ENCODE measurements at regions not wholly inside any gene's neighbourhood (a gene's known extent, or its start where the extent isn't known, plus 50 kb on each side); places are given as distances from the start of the nearest gene placed in this dataset.

GRCh38 chr18:22856870-22857269, 76.3 kb upstream of the RBBP8 start:
- no peak for DNase-seq (ENCODE audit: low read depth)

GRCh38 chr18:22858121-22858520, 75.0 kb upstream of the RBBP8 start:
- no peak for DNase-seq (ENCODE audit: low read depth)

- DNase-seq (ENCODE audit: low read depth): no peak
These were observed 72.3 kb upstream of the RBBP8 start for GRCh38 chr18:22860807-22861206.

- no peak for DNase-seq (ENCODE audit: low read depth)
These were observed 67.6 kb upstream of the RBBP8 start for GRCh38 chr18:22865354-22866116.

GRCh38 chr18:22868831-22869230, 64.3 kb upstream of the RBBP8 start:
- no peak for DNase-seq (ENCODE audit: low read depth)

GRCh38 chr18:22871809-22872525, 61.2 kb upstream of the RBBP8 start:
- peak; percentile 32 for DNase-seq (ENCODE audit: low read depth)

GRCh38 chr18:22872900-22873537, 60.1 kb upstream of the RBBP8 start:
- peak; percentile 44 for DNase-seq (ENCODE audit: low read depth)

- no peak for DNase-seq (ENCODE audit: low read depth)
These were observed 53.8 kb upstream of the RBBP8 start for GRCh38 chr18:22879293-22879692.

GRCh38 chr18:22882084-22882483, 51.0 kb upstream of the RBBP8 start:
- DNase-seq (ENCODE audit: low read depth): no peak

GRCh38 chr18:22883179-22883578, 49.9 kb upstream of the RBBP8 start:
- DNase-seq (ENCODE audit: low read depth): no peak

Data from iris pigment epithelial cell (primary cell).